Fibroblast of skin of back (primary cell): ENCODE measurements at regions not wholly inside any gene's neighbourhood (a gene's known extent, or its start where the extent isn't known, plus 50 kb on each side); places are given as distances from the start of the nearest gene placed in this dataset.

ENCODE experiments used
- DNase-seq: peaks from one replicate; pipeline ENCODE4 v3.0.0-alpha.2; 2013

DNA sequence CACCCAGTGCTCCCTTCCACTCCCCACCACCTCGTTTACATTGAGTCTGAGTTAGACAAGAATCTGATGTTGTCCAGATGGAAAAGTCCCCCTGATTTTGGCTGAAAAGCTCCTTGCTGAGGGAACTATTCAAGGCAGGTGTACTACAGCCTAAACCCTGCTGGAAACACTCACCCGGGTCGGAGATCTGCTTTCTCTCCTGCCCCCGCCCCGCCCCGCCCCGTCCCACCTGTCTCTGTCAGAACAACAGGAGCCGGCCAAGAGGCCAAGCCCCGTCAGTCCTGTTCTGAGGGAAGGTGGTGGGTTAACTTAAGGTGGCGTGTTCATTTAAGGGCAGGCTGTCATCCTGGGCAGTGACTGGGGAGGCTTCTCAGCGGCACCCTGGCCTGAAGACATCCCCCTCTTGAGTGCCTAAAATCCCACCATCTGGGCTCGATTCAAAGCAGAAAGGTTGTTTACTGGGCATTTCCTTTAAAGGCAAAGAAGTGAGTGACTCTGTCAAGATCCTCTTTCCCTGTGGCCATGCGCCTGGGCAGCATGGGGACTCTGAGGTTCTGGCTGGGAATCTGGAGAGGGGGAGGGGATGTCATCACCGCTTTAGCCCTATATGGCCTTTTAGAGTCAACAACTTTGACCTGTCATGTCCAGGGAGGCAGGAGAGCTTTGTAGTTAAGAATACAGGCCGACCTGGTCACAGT, 71.1 kb upstream of the NEURL1B start:
- no peak for DNase-seq

DNA sequence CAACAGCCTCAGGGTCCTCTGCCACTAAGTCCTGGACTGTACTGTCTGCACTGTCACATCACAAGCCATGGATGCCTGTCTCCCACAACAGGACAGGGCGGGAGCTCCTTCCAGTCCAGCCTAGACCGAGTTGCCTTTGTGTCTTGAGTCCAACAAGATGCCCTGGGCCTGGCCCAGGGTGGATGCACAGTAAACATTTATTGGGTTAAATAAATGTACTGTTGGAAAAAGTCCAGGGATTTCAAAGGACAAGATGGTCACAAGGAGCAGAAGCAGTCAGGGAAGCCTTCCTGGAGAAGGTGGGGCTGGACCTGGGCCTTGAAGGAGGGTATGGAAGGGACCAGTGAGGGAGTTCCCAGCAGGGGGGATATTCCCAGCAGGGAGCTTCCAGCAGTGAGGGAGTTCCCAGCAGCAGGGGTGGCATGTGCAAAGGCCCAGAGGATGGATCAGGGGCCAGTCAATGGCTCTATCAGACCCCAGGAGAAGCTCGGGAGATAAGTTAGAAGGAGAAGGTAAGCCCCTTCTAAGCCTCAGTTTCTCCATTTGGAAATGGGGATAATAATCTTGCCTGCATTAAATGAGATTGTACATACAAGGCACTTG, 72.7 kb upstream of the NEURL1B start:
- DNase-seq: no peak

- DNase-seq: no peak
Observed at GRCh38 chr5:172567843-172568242, 73.2 kb upstream of the NEURL1B start.

- DNase-seq: no peak
Observed at GRCh38 chr5:172567294-172567693, 73.8 kb upstream of the NEURL1B start.

DNA sequence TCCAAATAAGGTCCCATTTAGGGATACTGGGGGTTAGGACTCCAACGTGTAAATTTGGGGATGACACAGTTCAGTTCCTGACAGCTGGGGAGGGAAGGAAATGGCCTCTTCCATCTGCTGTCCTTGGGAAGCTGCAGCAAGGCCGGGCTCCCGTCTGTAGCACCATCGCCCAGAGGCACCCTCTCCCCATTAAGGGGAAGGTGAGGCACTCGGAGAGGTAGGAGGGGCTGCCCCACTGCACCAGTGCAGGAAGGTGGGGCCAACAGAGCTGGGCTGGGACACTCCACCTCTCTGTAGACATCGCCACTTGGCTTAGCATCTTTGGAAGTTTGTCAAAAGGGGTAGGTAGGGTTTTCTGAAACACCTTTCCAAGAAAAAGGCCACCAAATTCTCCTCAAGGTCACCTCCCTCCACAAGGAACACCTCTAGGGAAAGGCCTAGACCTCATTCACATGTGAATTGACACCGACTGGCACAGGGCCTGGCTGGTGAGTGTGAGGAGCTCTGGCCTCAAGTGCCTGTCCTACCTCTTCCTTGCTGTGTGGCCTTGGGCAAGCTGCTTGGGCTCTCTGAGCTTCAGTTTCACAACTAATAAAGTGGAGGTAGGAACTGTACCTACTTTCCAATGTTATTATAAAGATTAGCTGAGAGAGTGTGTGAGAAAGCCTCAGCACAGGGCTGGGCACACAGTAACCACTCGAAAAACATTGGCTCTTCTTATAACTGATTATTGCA, 75.0 kb upstream of the NEURL1B start:
- DNase-seq: no peak

GRCh38 chr5:172565455-172565854, 75.6 kb upstream of the NEURL1B start:
- no peak for DNase-seq

GRCh38 chr5:172564883-172565282, 76.2 kb upstream of the NEURL1B start:
- no peak for DNase-seq

- no peak for DNase-seq
Observed at GRCh38 chr5:172564188-172564587, 76.9 kb upstream of the NEURL1B start.

GRCh38 chr5:172562443-172562842, 78.6 kb upstream of the NEURL1B start:
- no peak for DNase-seq

DNA sequence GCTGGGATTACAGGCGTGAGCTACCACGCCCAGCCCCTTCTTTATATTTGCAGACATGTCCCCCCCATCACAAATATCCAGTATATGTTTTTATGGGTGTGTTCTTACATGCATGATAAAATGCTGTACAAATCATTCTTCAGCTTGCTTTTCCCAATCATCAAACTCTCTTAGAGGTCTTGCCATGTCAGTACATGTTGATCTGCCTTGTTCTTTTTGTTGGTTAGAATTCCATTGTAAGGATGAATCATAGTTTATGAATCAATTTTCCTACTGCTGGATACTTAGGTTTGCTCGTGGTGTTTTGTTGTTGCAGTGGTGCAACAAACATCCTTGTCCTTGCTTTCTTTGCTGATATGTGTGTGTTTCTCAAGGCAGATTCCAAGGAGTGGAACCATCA, 79.9 kb upstream of the NEURL1B start:
- DNase-seq: peak; percentile 4

DNA sequence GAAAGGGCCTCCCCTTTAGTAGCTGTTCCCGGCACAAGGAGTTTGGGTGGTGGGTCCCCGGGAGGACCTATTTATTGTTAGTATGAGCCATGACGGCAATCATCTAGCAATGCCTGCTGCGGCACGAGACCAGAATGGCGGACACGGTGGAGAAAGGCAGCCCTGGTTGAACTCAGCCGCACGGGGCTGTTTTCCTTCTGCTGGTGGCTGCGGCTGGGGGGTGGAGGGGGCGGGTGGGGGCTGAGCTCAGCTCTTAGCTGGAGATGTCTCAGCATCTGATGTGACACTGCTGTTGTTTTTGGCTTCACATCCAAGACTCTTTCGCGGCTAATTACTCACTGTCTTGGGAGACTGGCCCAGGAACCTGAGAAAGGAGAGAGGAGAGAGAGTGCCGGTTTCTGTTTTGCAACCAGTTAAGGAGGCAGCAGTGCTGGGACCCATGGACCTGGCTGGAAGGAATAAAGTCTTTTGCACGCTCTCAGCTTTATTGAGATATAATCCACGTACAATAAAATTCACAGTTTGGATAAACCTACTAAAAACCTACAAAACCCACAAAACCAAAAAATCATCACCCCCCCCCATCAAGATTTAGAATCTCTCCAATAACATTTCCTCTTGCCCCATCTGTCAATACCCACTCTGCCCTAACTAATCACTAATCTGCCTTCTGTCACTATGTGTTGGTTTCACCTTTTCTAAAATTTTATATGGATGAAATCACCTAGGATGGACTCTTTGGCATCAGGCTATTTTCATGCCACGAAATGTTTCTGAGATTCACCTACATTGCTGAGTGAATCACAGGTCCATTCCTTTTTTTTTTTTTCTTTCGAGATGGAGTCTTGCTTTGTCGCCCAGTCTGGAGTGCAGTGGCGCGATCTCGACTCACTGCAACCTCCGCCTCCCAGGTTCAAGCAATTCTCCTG, 81.8 kb upstream of the NEURL1B start:
- peak; percentile 90 for DNase-seq

DNA sequence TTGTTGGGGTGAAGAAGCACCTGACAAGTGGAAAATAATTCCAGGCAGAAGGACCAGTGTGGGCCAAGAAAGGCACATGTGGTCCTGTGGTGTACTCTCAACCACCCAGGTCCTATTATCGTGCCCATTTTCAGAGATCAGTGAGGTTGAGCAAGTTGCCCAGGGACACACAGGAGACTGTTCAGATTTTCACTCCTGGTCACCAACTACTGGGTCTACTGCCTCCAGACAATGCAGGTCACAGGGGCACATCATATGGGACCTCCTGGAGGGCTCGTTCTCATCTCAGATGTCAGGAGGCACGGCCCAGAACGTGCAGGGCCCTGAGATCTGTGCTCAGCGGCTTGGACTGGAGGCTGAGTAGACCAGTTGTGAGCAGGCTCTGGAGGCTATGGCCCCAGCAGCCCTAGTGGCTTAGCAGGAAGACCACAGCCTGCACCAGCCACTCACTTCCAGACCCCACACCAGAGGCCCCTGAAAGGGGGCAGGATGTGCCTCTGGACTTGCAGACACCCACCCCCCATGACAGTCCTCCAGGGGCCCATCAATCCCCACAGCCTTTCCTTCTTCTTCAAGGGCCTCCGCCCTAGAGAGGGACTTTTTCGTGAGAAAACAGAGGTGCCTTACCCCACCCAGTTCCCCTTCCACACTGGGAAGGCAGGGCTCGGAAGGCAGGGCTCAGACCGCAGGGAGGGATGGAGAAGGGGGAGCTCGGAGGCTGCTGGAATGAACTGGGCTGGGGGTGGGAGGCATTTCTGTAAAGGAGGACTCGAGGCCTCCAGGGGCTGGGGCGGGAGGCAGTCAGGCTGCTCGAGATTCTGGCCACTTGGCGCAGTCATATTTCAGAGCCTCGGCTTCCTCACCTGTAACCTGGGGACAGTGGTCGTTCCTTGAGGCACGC, 82.7 kb upstream of the NEURL1B start:
- DNase-seq: no peak

GRCh38 chr5:172556971-172557461, 84.0 kb upstream of the NEURL1B start:
- no peak for DNase-seq

GRCh38 chr5:172556262-172556661, 84.8 kb upstream of the NEURL1B start:
- peak; percentile 4 for DNase-seq

DNA sequence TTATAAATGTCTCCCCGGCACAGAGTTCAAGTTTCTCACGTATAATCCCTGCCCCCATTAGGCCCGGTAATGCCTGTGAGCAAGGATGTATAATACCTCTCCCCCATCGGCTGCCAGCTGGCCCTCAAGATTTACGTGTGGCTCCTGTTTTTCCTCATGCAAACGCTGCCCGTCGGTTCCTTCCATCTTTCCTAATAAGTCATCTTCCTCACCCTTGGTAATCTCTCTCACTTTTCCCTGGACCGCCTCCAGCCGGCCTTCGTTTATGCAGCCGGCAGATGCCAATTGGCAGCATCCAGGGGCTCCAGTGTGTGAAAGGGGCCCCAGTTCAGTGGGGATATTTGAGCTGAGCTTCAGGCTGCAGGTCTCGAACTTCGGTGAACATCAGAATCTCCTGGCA, 86.5 kb upstream of the NEURL1B start:
- no peak for DNase-seq

DNA sequence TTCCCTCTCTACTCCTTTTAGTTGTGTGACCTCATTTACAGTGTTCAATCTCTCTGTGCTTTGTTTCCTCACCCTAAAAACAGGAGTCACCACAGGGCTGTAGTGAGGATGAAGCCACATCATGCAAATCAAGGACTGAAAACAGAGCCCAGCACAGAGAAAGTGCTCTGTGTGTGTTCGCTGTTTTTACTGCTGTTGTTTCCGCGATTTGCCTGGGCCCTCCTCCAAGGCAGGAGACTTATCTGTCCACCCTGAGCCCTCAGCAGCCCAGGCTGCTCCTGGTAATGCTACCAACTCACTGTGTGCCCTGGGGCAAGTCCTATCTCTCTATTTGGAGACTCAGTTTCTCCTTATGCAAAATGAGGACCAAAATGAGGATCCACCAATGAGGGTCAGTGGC, 87.2 kb upstream of the NEURL1B start:
- no peak for DNase-seq

DNA sequence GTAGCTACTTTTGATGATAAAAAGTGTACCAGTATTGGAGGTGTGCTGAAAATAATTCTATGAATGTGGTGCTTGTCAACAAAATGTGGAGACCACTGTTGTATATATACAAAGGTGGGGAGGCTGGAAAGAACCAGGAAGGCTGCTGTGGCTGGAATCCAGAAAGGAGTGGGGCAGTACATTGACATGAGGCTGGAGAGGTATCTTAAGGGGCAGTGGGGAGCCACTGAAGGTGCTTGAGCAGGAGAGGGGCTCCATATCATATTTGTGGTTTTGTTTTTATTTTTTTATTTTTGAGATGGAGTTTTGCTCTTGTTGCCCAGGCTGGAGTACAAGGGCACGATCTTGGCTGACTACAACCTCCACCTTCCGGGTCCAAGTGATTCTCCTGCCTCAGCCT, 87.9 kb upstream of the NEURL1B start:
- no peak for DNase-seq

DNA sequence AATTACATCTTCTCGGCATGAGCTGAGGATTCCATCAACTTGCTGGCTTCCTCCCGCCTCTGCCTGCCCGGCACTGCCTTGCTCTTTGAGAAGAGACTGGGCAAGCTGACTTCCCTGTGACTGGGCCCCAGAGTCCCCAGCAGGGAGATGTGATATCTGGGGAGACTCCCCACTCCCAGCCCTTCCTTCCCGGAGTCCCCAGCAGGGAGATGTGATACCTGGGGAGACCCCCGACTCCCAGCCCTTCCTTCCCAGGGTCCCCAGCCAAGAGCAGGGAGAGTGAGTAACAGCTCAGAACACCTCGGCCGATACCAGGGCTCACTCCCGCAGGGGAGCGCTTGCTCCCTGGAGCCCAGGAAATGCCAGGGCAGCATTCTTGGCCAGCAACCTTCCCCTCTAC, 90.1 kb upstream of the NEURL1B start:
- DNase-seq: no peak

GRCh38 chr5:172550096-172550765, 90.8 kb upstream of the NEURL1B start:
- no peak for DNase-seq

GRCh38 chr5:172549696-172550095, 91.4 kb upstream of the NEURL1B start:
- DNase-seq: no peak
